Keratinocyte (primary cell): ENCODE measurements at regions not wholly inside any gene's neighbourhood (a gene's known extent, or its start where the extent isn't known, plus 50 kb on each side); places are given as distances from the start of the nearest gene placed in this dataset.

Source experiments
- CTCF ChIP-seq, 3 experiments: IDR thresholded peaks in 1 of 3; conservative IDR thresholded peaks in 1 of 3; optimal IDR thresholded peaks in 1 of 3; 2 replicates in 2 of 3; 3 replicates in 1 of 3; pipeline versions ENCODE3 to v1.5.1; 2011; ENCODE audit warnings: low read length in 3 of 3, mild to moderate bottlenecking in 3 of 3, moderate library complexity in 2 of 3, control low read depth in 1 of 3, inconsistent platforms in 1 of 3; ENCODE audit not compliant: insufficient read depth in 2 of 3; ENCODE audit errors: extremely low read depth in 1 of 3
- EZH2 ChIP-seq: IDR thresholded peaks from one replicate; pipeline ENCODE4 v1.6.1; 2012; ENCODE audit warnings: inconsistent platforms, mild to moderate bottlenecking, low read length, moderate library complexity

- TF ChIP-seq CTCF (optimal IDR thresholded peaks at IDR 0.05 in 1 of 3, IDR thresholded peaks at IDR 0.05 in 1 of 3, conservative IDR thresholded peaks at IDR 0.05 in 1 of 3; ENCODE audit: extremely low read depth in 1 of 3, insufficient read depth in 2 of 3, low read length in 3 of 3) (no peak), EZH2 (no peak)
Measured at GRCh38 chr1:201741763-201742342, 87.1 kb upstream of the IPO9 start.
